GM12873 (cell line): ENCODE measurements at regions not wholly inside any gene's neighbourhood (a gene's known extent, or its start where the extent isn't known, plus 50 kb on each side); places are given as distances from the start of the nearest gene placed in this dataset.

Experiments used
- CTCF ChIP-seq: IDR thresholded peaks from 2 replicates; pipeline ENCODE4 v1.5.1; 2012; ENCODE audit warnings: low read depth, mild to moderate bottlenecking, moderate library complexity, low read length, control low read depth; ENCODE audit not compliant: insufficient read depth; ENCODE audit errors: missing control alignments

GRCh38 chr2:118250463-118250862, 162.2 kb downstream of the INSIG2 start:
- no peak for TF ChIP-seq CTCF

- no peak for TF ChIP-seq CTCF
These were observed 161.7 kb downstream of the INSIG2 start for GRCh38 chr2:118250001-118250400.

GRCh38 chr2:118249531-118249930, 161.3 kb downstream of the INSIG2 start:
- no peak for TF ChIP-seq CTCF

- no peak for TF ChIP-seq CTCF
These were observed 158.5 kb downstream of the INSIG2 start for GRCh38 chr2:118246726-118247125.

- no peak for TF ChIP-seq CTCF
These were observed 157.8 kb downstream of the INSIG2 start for GRCh38 chr2:118246079-118246478.

GRCh38 chr2:118244686-118245085, 156.4 kb downstream of the INSIG2 start:
- TF ChIP-seq CTCF = no peak

- TF ChIP-seq CTCF = no peak
These were observed 154.8 kb downstream of the INSIG2 start for GRCh38 chr2:118243031-118243430.
